HG02610 (cell line): ENCODE measurements at regions not wholly inside any gene's neighbourhood (a gene's known extent, or its start where the extent isn't known, plus 50 kb on each side); places are given as distances from the start of the nearest gene placed in this dataset.
A peak's percentile ranks its signal among the peaks of the same experiment; 100 is the strongest.

Source experiments
- ATAC-seq: cut with Tn5 transposase; IDR thresholded peaks from one replicate; pipeline ENCODE4 v1.9.1; 2021; ENCODE audit warnings: mild to moderate bottlenecking, moderate library complexity; ENCODE audit not compliant: unreplicated experiment

DNA sequence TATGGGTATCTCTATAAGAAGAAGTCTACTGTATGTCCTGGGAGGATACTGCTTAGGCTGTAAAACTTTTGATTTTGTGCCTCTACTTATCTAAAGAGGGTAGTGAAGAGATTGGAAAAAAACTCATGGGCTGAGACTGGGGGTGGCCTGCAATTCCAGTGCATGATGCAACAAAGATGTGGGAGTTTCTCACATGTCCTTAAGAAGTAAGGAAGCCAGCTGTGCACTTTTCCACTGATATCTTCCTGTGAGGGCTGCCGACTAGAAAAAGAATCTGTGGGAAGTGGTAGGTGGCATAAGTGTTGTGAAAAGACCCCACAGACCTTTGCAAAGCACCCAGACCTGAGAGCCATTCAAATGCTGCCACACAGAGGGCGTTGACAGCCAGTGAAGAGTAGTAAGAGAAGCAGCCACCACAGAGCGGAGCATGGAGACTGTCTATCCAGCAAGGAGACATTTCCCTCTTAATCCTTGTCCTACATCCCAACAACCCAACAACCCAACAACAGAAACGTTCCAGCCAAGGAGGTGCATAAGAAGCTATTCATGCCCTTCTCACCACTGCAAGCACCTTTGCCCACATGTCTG is 65.1 kb downstream of the PFDN4 start:
- ATAC-seq = no peak

DNA sequence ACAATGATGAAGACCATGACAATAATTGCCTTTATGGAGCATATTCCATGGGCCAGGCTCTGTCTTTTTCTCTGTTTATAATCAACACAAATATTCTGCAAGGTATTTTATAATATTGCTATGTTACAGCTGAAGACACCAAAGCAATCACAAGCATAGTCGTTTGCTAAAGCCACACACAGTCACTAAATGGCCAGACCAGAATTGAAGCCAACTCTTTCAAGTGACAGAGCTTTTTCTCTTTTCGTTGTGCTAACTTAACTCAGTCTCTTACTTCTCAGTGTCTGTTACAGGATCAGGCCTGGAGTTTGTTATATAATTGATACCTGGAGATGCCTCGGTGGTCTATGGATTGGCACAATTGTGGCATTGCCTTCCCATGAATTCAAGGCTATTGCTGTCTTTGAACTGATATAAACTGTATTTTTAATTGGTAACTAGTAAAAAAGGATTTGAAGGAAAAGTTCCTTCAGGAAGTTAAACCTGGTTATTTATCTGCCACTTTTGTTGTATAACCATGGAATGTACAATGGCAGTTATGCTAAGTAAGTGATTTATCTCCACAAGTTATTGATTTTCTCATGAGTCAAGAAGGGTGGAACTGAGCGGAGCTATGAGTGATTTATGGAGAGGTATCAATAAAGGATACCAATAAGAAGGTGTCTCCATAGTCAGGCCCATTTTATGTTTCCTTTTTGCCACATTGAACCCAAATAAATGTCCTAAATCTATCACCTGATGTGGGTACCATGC is 67.6 kb downstream of the PFDN4 start:
- ATAC-seq = no peak

GRCh38 chr20:54276577-54277169 is 68.8 kb downstream of the PFDN4 start:
- no peak for ATAC-seq

- ATAC-seq = no peak
Observed at GRCh38 chr20:54278262-54278661, 70.4 kb downstream of the PFDN4 start.

- ATAC-seq = no peak
Observed at GRCh38 chr20:54282625-54283024, 74.7 kb downstream of the PFDN4 start.

DNA sequence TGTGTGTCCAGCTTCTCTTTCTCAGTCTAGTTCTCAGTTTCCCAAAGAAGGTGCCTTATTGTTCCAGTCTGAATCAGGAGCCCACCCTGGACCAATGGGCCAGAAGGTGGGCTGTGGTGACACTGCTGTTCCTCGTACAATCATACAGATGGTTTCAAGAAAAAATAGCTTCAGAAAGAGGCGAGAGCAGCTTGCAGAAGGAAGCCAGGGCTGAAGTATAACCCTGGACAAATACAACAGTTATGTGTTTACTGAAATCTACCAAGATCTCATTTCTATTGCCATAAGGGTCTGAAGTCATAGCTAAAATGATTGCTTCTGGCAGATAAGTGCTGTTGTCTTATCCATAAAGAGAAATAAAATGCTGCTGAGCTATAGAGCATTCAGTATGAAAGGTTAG is 75.4 kb downstream of the PFDN4 start:
- ATAC-seq = no peak

DNA sequence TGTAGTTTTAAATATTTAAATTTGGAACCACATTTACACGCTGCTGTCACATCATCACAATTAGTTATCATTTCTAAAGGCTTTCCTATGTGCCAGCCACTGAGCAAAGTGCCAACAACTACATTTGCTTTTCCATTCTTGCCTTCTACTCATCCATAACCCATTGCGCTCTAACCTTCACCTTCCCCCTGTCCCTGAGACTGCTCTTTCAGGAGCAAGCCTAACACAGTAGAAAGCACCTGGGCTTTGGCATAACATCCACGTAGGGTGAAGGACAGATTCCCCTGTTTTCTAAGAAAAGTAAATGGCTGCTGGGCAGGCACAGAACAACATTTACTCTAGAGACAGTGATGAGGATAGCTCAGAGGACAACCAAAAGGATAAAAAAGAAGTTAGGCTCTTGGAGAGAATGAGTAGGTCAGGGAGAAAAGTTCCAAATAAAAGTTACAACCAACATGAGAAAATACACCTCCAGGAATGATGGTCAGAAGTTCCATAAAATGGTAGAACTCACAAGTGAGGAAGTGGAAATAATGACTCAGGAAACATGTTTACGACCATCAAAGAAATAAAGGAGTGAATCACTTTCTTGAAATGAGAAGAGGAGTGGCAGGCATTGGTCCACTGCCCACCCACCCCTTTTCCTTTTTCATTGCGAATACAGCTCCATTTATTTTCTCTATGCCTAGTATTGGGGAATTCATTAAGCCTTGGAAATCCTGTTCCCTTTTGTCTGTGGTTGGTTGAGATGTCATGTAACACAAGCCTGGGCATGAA is 77.2 kb downstream of the PFDN4 start:
- peak; percentile 64 for ATAC-seq

DNA sequence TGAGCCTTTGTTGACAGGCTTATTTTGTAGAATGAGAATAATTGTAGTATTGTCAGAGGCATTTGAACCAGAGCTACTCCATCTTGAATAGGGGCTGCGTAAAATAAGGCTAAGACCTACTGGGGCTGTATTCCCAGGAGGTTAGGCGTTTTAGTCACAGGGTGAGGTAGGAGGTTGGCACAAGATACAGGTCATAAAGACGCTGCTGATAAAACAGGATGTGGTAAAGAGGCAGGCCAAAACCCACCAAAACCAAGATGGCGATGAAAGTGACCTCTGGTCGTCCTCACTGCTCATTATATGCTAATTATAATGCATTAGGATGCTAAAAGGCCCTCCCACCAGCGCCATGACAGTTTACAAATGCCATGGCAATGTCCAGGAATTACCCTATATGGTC is 82.7 kb downstream of the PFDN4 start:
- no peak for ATAC-seq

DNA sequence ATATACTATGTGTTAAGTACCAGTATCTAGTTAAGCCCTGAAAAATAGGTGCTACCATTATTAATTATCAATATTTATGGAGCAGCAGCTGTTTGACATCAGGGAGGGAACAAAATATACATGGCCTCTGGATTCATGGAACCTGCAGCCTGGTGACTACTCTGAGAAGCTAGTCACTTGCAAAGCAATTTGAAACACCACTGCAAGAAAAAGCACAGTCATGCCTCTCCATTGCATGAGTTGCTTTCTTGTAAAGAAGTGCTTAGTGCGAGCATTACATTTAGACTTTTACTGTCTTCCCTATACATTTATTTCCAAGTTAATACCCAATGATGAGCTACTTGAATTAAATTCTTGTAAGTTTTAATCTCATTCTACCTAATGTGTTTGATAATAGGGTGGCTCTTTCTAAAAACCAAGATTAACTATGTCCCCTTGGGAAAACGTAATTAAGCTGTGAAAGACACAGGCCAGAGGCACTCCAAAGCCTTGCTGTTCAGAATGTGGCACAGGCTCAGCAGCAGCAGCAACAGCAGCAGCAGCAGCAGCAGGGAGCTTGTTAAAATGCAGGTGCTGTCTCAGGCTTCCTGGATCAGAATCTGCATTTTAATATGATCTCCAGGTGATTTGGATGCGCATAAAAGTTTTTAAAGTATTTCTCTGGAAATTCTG is 83.6 kb downstream of the PFDN4 start:
- no peak for ATAC-seq

- no peak for ATAC-seq
Observed at GRCh38 chr20:54292185-54292584, 84.3 kb downstream of the PFDN4 start.

DNA sequence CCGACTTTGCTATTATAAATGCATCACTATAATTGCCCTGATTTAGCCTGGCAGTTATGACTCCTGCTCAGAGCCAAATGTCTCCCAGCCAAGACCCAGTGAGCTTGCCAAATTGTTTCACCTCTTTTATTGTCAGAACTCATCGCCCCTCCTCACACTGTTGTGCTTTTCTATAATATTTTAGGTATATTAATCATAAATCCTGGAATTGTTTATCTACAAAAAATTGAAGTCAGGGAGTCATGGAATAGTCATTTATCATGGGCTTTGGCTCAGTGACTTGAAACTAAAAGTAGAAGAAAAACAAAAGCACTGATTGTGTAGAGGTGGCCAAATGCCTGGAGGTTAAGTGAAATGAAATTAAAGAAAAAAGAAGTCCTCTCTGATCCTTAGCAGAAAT is 85.6 kb downstream of the PFDN4 start:
- ATAC-seq = no peak

- no peak for ATAC-seq
Observed at GRCh38 chr20:54294094-54294493, 86.2 kb downstream of the PFDN4 start.

DNA sequence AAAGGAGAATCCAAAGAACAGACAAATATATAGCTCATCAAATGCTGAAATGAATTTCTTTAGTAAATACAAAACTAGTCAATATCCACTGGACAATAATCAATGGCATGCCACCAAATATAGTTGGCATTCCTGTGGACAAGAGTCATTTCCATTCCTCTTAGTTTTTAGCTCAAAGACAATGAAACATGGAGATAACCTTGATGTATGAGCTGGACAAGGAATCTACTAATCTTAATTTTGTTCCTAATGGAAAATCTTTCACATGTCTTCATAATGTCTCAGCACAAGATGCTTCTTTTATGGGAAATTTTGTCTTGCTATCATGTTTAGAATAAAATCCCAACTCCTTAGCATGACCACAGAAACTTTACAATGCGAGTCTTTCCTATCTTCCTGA is 87.8 kb downstream of the PFDN4 start:
- ATAC-seq = no peak

GRCh38 chr20:54305421-54305820 is 97.5 kb downstream of the PFDN4 start:
- no peak for ATAC-seq

- ATAC-seq = no peak
Observed at GRCh38 chr20:54306985-54307710, 99.3 kb downstream of the PFDN4 start.

GRCh38 chr20:54308804-54309203 is 100.9 kb downstream of the PFDN4 start:
- ATAC-seq = no peak

- no peak for ATAC-seq
Observed at GRCh38 chr20:54318892-54319291, 111.0 kb downstream of the PFDN4 start.

GRCh38 chr20:54320148-54320607 is 112.3 kb downstream of the PFDN4 start:
- no peak for ATAC-seq

DNA sequence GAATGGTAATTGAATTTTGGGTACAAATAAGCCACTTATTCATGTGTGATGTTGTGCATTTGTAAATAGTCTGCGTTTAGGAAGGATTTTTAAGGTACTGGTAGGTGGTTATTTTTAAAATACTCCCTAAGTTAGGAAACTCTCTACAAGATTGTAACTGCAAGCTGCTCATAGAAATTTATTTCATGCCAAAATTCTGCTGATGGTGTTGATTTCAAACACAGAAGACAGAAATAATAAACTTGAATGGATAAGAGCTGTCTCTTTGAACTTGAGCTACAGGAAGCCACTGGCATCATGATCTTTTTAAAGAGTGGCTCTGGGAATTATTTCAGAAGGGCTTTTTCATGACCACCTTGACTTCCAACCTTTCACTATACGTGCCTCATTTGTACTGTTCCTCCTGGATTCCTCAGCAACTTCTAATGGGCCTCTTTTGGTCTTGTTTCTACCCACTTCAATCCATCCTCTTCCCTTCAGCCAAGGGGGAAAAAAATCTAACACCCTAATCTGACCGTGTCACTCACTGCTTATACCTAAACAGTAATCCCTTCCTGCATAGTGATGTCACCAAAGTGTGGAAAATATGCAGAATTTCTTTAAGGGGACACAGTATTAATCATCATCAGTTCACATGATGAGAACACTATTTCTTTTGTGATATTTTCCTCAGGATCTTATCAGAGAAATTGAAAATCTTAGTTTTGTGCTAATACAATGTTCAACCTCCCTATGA is 113.6 kb downstream of the PFDN4 start:
- ATAC-seq = no peak
